B cell (primary cell): ENCODE measurements at regions not wholly inside any gene's neighbourhood (a gene's known extent, or its start where the extent isn't known, plus 50 kb on each side); places are given as distances from the start of the nearest gene placed in this dataset.

ENCODE experiments used
- ATAC-seq: fragments of 200-7000 bp; cut with Tn5 transposase; one replicate; pipeline ENCODE4 v1.10.0; 2021; ENCODE audit warnings: low read depth, mild to moderate bottlenecking, moderate number of reproducible peaks, moderate library complexity
- CTCF ChIA-PET: fragments of 350-600 bp; sonication (Branson Sonifier 250); formaldehyde crosslinking; loops from one replicate; lab custom pipeline; 2021; ENCODE audit warnings: antibody characterized with exemption, inconsistent platforms; lab: Charles Lee
- POLR2A ChIA-PET: fragments of 350-600 bp; sonication (Branson Sonifier 250); formaldehyde crosslinking; loops from one replicate; lab custom pipeline; 2021; ENCODE audit warnings: antibody characterized with exemption; lab: Charles Lee
- DNase-seq: peaks from one replicate; pipeline ENCODE4 v3.0.0; 2013
- H2AFZ ChIP-seq: 2 replicates; pipeline ENCODE4 v1.6.1; 2012; ENCODE audit warnings: mild to moderate bottlenecking, low read depth, low read length; ENCODE audit not compliant: insufficient read depth, poor library complexity, severe bottlenecking
- H3K27ac ChIP-seq, 2 donors: 1 replicate in 1 of 2; 2 replicates in 1 of 2; pipeline ENCODE4 v1.5.1; 2012 to 2013; ENCODE audit warnings: low read length in 2 of 2, mild to moderate bottlenecking in 2 of 2, moderate library complexity in 1 of 2
- H3K27me3 ChIP-seq, 4 experiments: fragments of 200-600 bp in 1 of 4; sonication (generic) in 1 of 4; replicated peaks in 1 of 4; 1 replicate in 2 of 4; 2 replicates in 2 of 4; pipeline versions ENCODE4 v1.6.1 to v1.7.0; 2013 to 2016; ENCODE audit warnings: low read length in 3 of 4, mild to moderate bottlenecking in 2 of 4, mixed read lengths in 1 of 4, moderate library complexity in 1 of 4; ENCODE audit not compliant: insufficient read depth in 4 of 4, control insufficient read depth in 3 of 4; ENCODE audit errors: control extremely low read depth in 1 of 4
- H3K36me3 ChIP-seq, 2 experiments: replicated peaks in 1 of 2; 1 replicate in 1 of 2; 2 replicates in 1 of 2; pipeline versions ENCODE4 v1.6.1 to v1.7.1; 2013; ENCODE audit warnings: low read length in 1 of 2; ENCODE audit not compliant: insufficient read depth in 2 of 2, control insufficient read depth in 1 of 2; ENCODE audit errors: control extremely low read depth in 1 of 2, extremely low read depth in 1 of 2
- H3K4me1 ChIP-seq, 2 donors: fragments of 200-600 bp in 1 of 2; sonication (generic) in 1 of 2; 1 replicate in 1 of 2; 2 replicates in 1 of 2; pipeline versions ENCODE4 v1.5.1 to v1.6.1; 2013 to 2017; ENCODE audit warnings: low read length in 2 of 2; ENCODE audit not compliant: control insufficient read depth in 2 of 2, insufficient read depth in 2 of 2
- H3K4me2 ChIP-seq: replicated peaks from 2 replicates; pipeline ENCODE3; 2012; ENCODE audit warnings: mild to moderate bottlenecking, low read depth, low read length; ENCODE audit not compliant: poor library complexity, severe bottlenecking
- H3K4me3 ChIP-seq, 5 experiments: fragments of 200-600 bp in 1 of 5; sonication (generic) in 1 of 5; 1 replicate in 3 of 5; 2 replicates in 2 of 5; pipeline versions ENCODE4 v1.5.1 to v1.7.0; 2011 to 2016; ENCODE audit warnings: low read length in 4 of 5, mild to moderate bottlenecking in 4 of 5, low read depth in 2 of 5, control low read depth in 1 of 5, moderate library complexity in 1 of 5; ENCODE audit not compliant: insufficient read depth in 1 of 5; ENCODE audit errors: control extremely low read depth in 1 of 5, extremely low read depth in 1 of 5
- H3K79me2 ChIP-seq: fragments of 200-600 bp; sonication (generic); one replicate; pipeline ENCODE4 v1.6.0; 2016; ENCODE audit warnings: low read length; ENCODE audit not compliant: control insufficient read depth, insufficient read depth
- H3K9ac ChIP-seq: fragments of 200-600 bp; sonication (generic); 2 replicates; pipeline ENCODE4 v1.6.1; 2017; ENCODE audit warnings: mild to moderate bottlenecking, low read length, moderate library complexity
- H3K9me3 ChIP-seq, 3 donors: one replicate each; pipeline versions ENCODE4 v1.6.1 to v1.7.1; 2013; ENCODE audit warnings: low read length in 2 of 3; ENCODE audit not compliant: control insufficient read depth in 2 of 3, insufficient read depth in 1 of 3; ENCODE audit errors: control extremely low read depth in 1 of 3
- H4K20me1 ChIP-seq: 2 replicates; pipeline ENCODE4 v1.6.0; 2012; ENCODE audit warnings: mild to moderate bottlenecking, low read length; ENCODE audit not compliant: insufficient read depth, control insufficient read depth, poor library complexity, severe bottlenecking
- H3K27ac Mint-ChIP-seq: one replicate; pipeline ENCODE4 v1.8.0; 2021; ENCODE audit warnings: mixed read lengths
- H3K27me3 Mint-ChIP-seq: one replicate; pipeline ENCODE4 v1.8.0; 2021; ENCODE audit warnings: mixed read lengths
- H3K4me1 Mint-ChIP-seq: one replicate; pipeline ENCODE4 v1.8.0; 2021; ENCODE audit warnings: mixed read lengths
- H3K4me3 Mint-ChIP-seq: one replicate; pipeline ENCODE4 v1.8.0; 2021; ENCODE audit warnings: mixed read lengths
- H3K9me3 Mint-ChIP-seq: one replicate; pipeline ENCODE4 v1.8.0; 2022; ENCODE audit warnings: mixed read lengths; ENCODE audit not compliant: insufficient read depth
- EZH2 ChIP-seq: IDR thresholded peaks from 2 replicates; pipeline ENCODE4 v1.6.1; 2012; ENCODE audit warnings: borderline replicate concordance, low read depth, mild to moderate bottlenecking, moderate library complexity, low read length; ENCODE audit not compliant: insufficient read depth, poor library complexity, severe bottlenecking
- WGBS: methylation state at CpG from one replicate; pipeline ENCODE4 v1.1.5; 2013; ENCODE audit warnings: missing lambda C conversion rate; ENCODE audit not compliant: insufficient coverage; 5-methylcytosine and 5-hydroxymethylcytosine counted together
- intact Hi-C: fragments of 100-400 bp; cut with micrococcal nuclease; formaldehyde crosslinking; loops from one replicate; pipeline ENCODE4 v1.10.0; 2022
- TF ChIP-seq, protein P1 (sequence below): fragments of 200-600 bp; IDR thresholded peaks from one replicate; pipeline ENCODE4 v1.8.0; 2022; ENCODE audit warnings: antibody characterized with exemption, mild to moderate bottlenecking

DNA sequence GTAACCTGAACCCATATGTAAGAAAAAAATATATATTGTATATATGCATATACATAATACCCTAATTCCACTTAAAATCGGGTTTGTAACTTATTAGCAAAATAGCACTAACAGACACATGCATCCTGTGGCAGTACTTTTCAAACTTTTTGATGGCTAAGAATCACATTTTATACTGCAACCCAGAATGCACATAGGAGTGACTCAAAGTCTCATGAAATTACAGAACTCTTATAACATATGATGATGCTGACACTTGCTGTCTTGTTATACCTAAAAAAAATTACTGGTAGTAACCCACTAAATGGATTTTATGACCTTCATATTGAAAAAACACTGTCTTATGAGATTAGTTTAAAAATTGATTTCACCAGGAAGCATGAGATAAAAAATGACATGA is 152.4 kb upstream of the FRMD4B start:
- Histone ChIP-seq H3K4me1 (no peaks in the 10 kb centered on the region), H3K4me3 (no peak overlapping the region), H4K20me1 (no peaks in the 10 kb centered on the region), H3K9me3 (peaks cover 0 to 6% (median 0%) of the 10 kb centered on the region in 3 donors), H3K4me2 (no peak overlapping the region), H3K27ac (no peak overlapping the region), H3K36me3 (no peaks in the 10 kb centered on the region), H3K79me2 (no peaks in the 10 kb centered on the region), H3K27me3 (peaks cover 0 to 16% (median 3%) of the 10 kb centered on the region in 4 experiments), H2AFZ (no peak overlapping the region), H3K9ac (no peak overlapping the region)
- Mint-ChIP-seq H3K27ac (no peak overlapping the region), H3K4me1 (no peaks in the 10 kb centered on the region), H3K4me3 (no peak overlapping the region), H3K27me3 (peaks cover 23% of the 10 kb centered on the region), H3K9me3 (no peaks in the 10 kb centered on the region)
- DNase-seq (no peak), ATAC-seq (no peak)
- WGBS, result no CpG with 5 or more reads among the region's 1 CpG
- intact Hi-C loops, result no loop called here
- no peak for TF ChIP-seq EZH2
- TF ChIP-seq, protein P1, sequence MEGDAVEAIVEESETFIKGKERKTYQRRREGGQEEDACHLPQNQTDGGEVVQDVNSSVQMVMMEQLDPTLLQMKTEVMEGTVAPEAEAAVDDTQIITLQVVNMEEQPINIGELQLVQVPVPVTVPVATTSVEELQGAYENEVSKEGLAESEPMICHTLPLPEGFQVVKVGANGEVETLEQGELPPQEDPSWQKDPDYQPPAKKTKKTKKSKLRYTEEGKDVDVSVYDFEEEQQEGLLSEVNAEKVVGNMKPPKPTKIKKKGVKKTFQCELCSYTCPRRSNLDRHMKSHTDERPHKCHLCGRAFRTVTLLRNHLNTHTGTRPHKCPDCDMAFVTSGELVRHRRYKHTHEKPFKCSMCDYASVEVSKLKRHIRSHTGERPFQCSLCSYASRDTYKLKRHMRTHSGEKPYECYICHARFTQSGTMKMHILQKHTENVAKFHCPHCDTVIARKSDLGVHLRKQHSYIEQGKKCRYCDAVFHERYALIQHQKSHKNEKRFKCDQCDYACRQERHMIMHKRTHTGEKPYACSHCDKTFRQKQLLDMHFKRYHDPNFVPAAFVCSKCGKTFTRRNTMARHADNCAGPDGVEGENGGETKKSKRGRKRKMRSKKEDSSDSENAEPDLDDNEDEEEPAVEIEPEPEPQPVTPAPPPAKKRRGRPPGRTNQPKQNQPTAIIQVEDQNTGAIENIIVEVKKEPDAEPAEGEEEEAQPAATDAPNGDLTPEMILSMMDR, result no peak
- CTCF ChIA-PET, result no interaction called here
- POLR2A ChIA-PET, result no interaction called here

DNA sequence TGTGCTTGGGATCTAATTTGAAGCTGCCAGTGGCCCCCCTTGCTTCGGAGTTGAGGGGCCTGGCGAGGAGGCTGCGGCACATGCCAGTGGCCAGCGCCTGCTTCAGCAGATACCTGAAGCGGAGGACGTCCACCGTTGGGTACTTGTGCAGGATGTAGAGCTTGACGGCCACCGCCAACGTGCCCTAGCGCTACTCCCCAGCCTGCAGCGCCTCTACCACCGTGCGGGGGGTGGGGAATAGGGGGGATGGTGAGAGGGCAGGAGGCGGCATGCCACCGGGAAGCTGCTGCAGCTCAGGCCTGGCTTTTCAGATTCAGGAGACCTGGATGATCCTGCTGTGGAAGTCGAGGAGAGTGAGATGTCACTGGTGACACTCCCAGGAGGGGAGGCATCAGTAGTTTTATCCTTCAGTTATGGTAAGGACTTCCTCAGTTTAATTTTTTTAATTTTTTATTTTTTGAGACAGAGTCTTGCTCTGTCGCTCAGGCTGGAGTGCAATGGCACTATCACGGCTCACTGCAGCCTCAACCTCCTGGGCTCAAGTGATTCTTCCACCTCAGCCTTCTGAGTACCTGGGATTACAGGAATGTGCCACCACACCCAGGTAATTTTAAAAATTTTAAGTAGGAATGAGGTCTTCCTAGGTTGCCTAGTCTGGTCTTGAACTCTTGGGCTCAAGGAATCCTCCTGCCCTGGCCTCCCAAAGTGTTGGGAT is 150.6 kb upstream of the FRMD4B start:
- peaks cover 0 to 6% (median 0%) of the 10 kb centered on the region in 3 donors for H3K9me3 ChIP-seq
- ChIA-PET POLR2A (no interaction called here), CTCF (no interaction called here)
- 89% methylated on average over 16 of the region's 19 CpGs for WGBS
- H3K9ac ChIP-seq, result no peak overlapping the region
- H3K4me3 ChIP-seq, result no peak overlapping the region
- Mint-ChIP-seq H3K9me3 (no peaks in the 10 kb centered on the region), H3K4me1 (no peaks in the 10 kb centered on the region), H3K4me3 (no peak overlapping the region), H3K27me3 (peaks cover 14% of the 10 kb centered on the region), H3K27ac (no peak overlapping the region)
- H2AFZ ChIP-seq, result no peak overlapping the region
- no peaks in the 10 kb centered on the region for H3K4me1 ChIP-seq
- no peaks in the 10 kb centered on the region for H3K36me3 ChIP-seq
- DNase-seq (no peak), ATAC-seq (no peak)
- H3K79me2 ChIP-seq, result no peaks in the 10 kb centered on the region
- H3K27ac ChIP-seq, result no peak overlapping the region
- no peak overlapping the region for H3K4me2 ChIP-seq
- intact Hi-C loops, result no loop called here
- H4K20me1 ChIP-seq, result no peaks in the 10 kb centered on the region
- TF ChIP-seq, protein P1, result no peak
- no peak for TF ChIP-seq EZH2
- H3K27me3 ChIP-seq, result peaks cover 0 to 6% (median 3%) of the 10 kb centered on the region in 4 experiments
